Astrocyte (in vitro differentiated cells and primary cell): ENCODE measurements at regions not wholly inside any gene's neighbourhood (a gene's known extent, or its start where the extent isn't known, plus 50 kb on each side); places are given as distances from the start of the nearest gene placed in this dataset.
A peak's percentile ranks its signal among the peaks of the same experiment; 100 is the strongest.

ENCODE experiments used
- DNase-seq: peaks from one replicate; pipeline ENCODE4 v3.0.0-alpha.2; 2010; ENCODE audit warnings: low read depth
- FAIRE-seq: peaks from 2 replicates; lab custom pipeline; 2011; peaks lifted over from hg19 to GRCh38; lab: Jason Lieb, UNC
- H2AFZ ChIP-seq: 2 replicates; pipeline ENCODE4 v1.6.0; 2012; ENCODE audit warnings: low read depth, low read length, inconsistent platforms
- H3K27ac ChIP-seq: 2 replicates; pipeline ENCODE4 v1.5.1; 2011; ENCODE audit warnings: low read depth, low read length, inconsistent platforms
- H3K27me3 ChIP-seq: 2 replicates; pipeline ENCODE4 v1.6.0; 2011; ENCODE audit warnings: low read length, inconsistent platforms; ENCODE audit not compliant: insufficient read depth
- H3K36me3 ChIP-seq: 2 replicates; pipeline ENCODE4 v1.5.1; 2011; ENCODE audit warnings: low read length, inconsistent platforms; ENCODE audit not compliant: insufficient read depth
- H3K4me1 ChIP-seq: 2 replicates; pipeline ENCODE4 v1.5.1; 2011; ENCODE audit warnings: low read length, inconsistent platforms; ENCODE audit not compliant: insufficient read depth
- H3K4me2 ChIP-seq: 2 replicates; pipeline ENCODE4 v1.6.0; 2012; ENCODE audit warnings: low read length, inconsistent platforms
- H3K4me3 ChIP-seq: 2 replicates; pipeline ENCODE4 v1.5.1; 2011; ENCODE audit warnings: low read depth, mild to moderate bottlenecking, low read length, inconsistent platforms; ENCODE audit not compliant: insufficient read depth
- H3K79me2 ChIP-seq: 2 replicates; pipeline ENCODE4 v1.6.0; 2012; ENCODE audit warnings: mild to moderate bottlenecking, low read length, inconsistent platforms; ENCODE audit not compliant: insufficient read depth
- H3K9ac ChIP-seq: 2 replicates; pipeline ENCODE4 v1.6.0; 2012; ENCODE audit warnings: mild to moderate bottlenecking, low read length, inconsistent platforms
- H3K9me3 ChIP-seq: 2 replicates; pipeline ENCODE4 v1.5.1; 2012; ENCODE audit warnings: low read depth, mild to moderate bottlenecking, low read length, inconsistent platforms; ENCODE audit not compliant: insufficient read depth
- H4K20me1 ChIP-seq: 2 replicates; pipeline ENCODE4 v1.6.0; 2012; ENCODE audit warnings: low read length, inconsistent platforms; ENCODE audit not compliant: insufficient read depth
- H3K27ac Mint-ChIP-seq: one replicate; pipeline ENCODE4 v1.8.0; 2021; ENCODE audit warnings: mild to moderate bottlenecking, mixed read lengths; ENCODE audit not compliant: unreplicated experiment
- H3K27me3 Mint-ChIP-seq: one replicate; pipeline ENCODE4 v1.8.0; 2021; ENCODE audit warnings: low read depth, mixed read lengths; ENCODE audit not compliant: unreplicated experiment
- H3K36me3 Mint-ChIP-seq: one replicate; pipeline ENCODE4 v1.8.0; 2021; ENCODE audit warnings: low read depth, mixed read lengths; ENCODE audit not compliant: unreplicated experiment
- H3K4me1 Mint-ChIP-seq: one replicate; pipeline ENCODE4 v1.8.0; 2021; ENCODE audit warnings: low read depth, mixed read lengths; ENCODE audit not compliant: unreplicated experiment
- H3K4me3 Mint-ChIP-seq: one replicate; pipeline ENCODE4 v1.8.0; 2021; ENCODE audit warnings: mild to moderate bottlenecking, moderate library complexity, mixed read lengths; ENCODE audit not compliant: unreplicated experiment
- H3K9me3 Mint-ChIP-seq: one replicate; pipeline ENCODE4 v1.8.0; 2021; ENCODE audit warnings: mild to moderate bottlenecking, mixed read lengths; ENCODE audit not compliant: unreplicated experiment
- CTCF ChIP-seq: IDR thresholded peaks from 2 replicates; pipeline ENCODE4 v1.5.1; 2011; ENCODE audit warnings: low read depth, mild to moderate bottlenecking, inconsistent platforms, low read length, moderate library complexity; ENCODE audit not compliant: insufficient read depth
- EZH2 ChIP-seq: IDR thresholded peaks from 2 replicates; pipeline ENCODE4 v1.6.1; 2012; ENCODE audit warnings: mild to moderate bottlenecking, low read length, inconsistent platforms; ENCODE audit not compliant: insufficient read depth

GRCh38 chr7:108627476-108628051 is 57.9 kb downstream of the DNAJB9 start:
- H3K27ac ChIP-seq = no peak overlapping the region
- no peak overlapping the region for H3K4me3 ChIP-seq
- FAIRE-seq = no peak
- H3K79me2 ChIP-seq = no peaks in the 10 kb centered on the region
- no peak overlapping the region for H2AFZ ChIP-seq
- Mint-ChIP-seq H3K27me3 (no peaks in the 10 kb centered on the region), H3K4me1 (peaks cover 3% of the 10 kb centered on the region), H3K9me3 (peaks cover 2% of the 10 kb centered on the region), H3K36me3 (no peaks in the 10 kb centered on the region), H3K4me3 (no peak overlapping the region), H3K27ac (no peak overlapping the region)
- H3K4me1 ChIP-seq = no peaks in the 10 kb centered on the region
- no peaks in the 10 kb centered on the region for H4K20me1 ChIP-seq
- H3K9me3 ChIP-seq = no peaks in the 10 kb centered on the region
- H3K27me3 ChIP-seq = no peaks in the 10 kb centered on the region
- no peak for TF ChIP-seq CTCF
- TF ChIP-seq EZH2 = no peak
- no peak overlapping the region for H3K9ac ChIP-seq
- no peak overlapping the region for H3K4me2 ChIP-seq
- H3K36me3 ChIP-seq = no peaks in the 10 kb centered on the region
- no peak for DNase-seq

GRCh38 chr7:108628678-108629077 is 59.0 kb downstream of the DNAJB9 start:
- H3K9me3 Mint-ChIP-seq = peaks cover 2% of the 10 kb centered on the region
- no peak overlapping the region for H2AFZ ChIP-seq
- no peaks in the 10 kb centered on the region for H3K4me1 ChIP-seq
- no peaks in the 10 kb centered on the region for H3K79me2 ChIP-seq
- H3K36me3 Mint-ChIP-seq = no peaks in the 10 kb centered on the region
- H3K27ac Mint-ChIP-seq = no peak overlapping the region
- no peak overlapping the region for H3K4me3 Mint-ChIP-seq
- no peaks in the 10 kb centered on the region for H4K20me1 ChIP-seq
- no peak overlapping the region for H3K4me2 ChIP-seq
- no peak overlapping the region for H3K4me3 ChIP-seq
- no peaks in the 10 kb centered on the region for H3K36me3 ChIP-seq
- no peak for TF ChIP-seq EZH2
- TF ChIP-seq CTCF = no peak
- H3K4me1 Mint-ChIP-seq = peaks cover 3% of the 10 kb centered on the region
- DNase-seq (no peak), FAIRE-seq (no peak)
- no peak overlapping the region for H3K27ac ChIP-seq
- no peaks in the 10 kb centered on the region for H3K27me3 Mint-ChIP-seq
- no peaks in the 10 kb centered on the region for H3K27me3 ChIP-seq
- no peak overlapping the region for H3K9ac ChIP-seq
- no peaks in the 10 kb centered on the region for H3K9me3 ChIP-seq

- Histone ChIP-seq H3K9ac (no peak overlapping the region), H3K4me3 (no peak overlapping the region), H3K27ac (no peak overlapping the region), H2AFZ (no peak overlapping the region), H3K9me3 (no peaks in the 10 kb centered on the region), H3K27me3 (no peaks in the 10 kb centered on the region), H4K20me1 (no peaks in the 10 kb centered on the region), H3K79me2 (no peaks in the 10 kb centered on the region), H3K36me3 (no peaks in the 10 kb centered on the region), H3K4me2 (no peak overlapping the region), H3K4me1 (no peaks in the 10 kb centered on the region)
- Mint-ChIP-seq H3K4me1 (peaks cover 3% of the 10 kb centered on the region), H3K9me3 (peaks cover 2% of the 10 kb centered on the region), H3K36me3 (no peaks in the 10 kb centered on the region), H3K27me3 (no peaks in the 10 kb centered on the region), H3K4me3 (no peak overlapping the region), H3K27ac (no peak overlapping the region)
- peak; percentile 4 for DNase-seq
- TF ChIP-seq CTCF (no peak), EZH2 (no peak)
- no peak for FAIRE-seq
These were observed 60.2 kb downstream of the DNAJB9 start for GRCh38 chr7:108629651-108630400.
